Hepatocyte (in vitro differentiated cells): ENCODE measurements at regions not wholly inside any gene's neighbourhood (a gene's known extent, or its start where the extent isn't known, plus 50 kb on each side); places are given as distances from the start of the nearest gene placed in this dataset.

Experiments used
- DNase-seq: peaks from one replicate; pipeline ENCODE4 v3.0.0-alpha.2; 2016; ENCODE audit warnings: low spot score
- H2AFZ ChIP-seq: fragments of 200-600 bp; sonication (generic); 2 replicates; pipeline ENCODE4 v1.6.0; 2016; ENCODE audit warnings: antibody characterized with exemption, mild to moderate bottlenecking
- H3K27ac ChIP-seq: fragments of 200-600 bp; sonication (generic); 2 replicates; pipeline ENCODE4 v1.5.1; 2016; ENCODE audit warnings: mild to moderate bottlenecking
- H3K27me3 ChIP-seq: fragments of 200-600 bp; sonication (generic); 2 replicates; pipeline ENCODE4 v1.6.1; 2016
- H3K36me3 ChIP-seq: fragments of 200-600 bp; sonication (generic); replicated peaks from 2 replicates; pipeline ENCODE4 v1.5.1; 2016; ENCODE audit warnings: low read depth; ENCODE audit not compliant: insufficient read depth
- H3K4me1 ChIP-seq: fragments of 200-600 bp; sonication (generic); 2 replicates; pipeline ENCODE4 v1.5.1; 2016; ENCODE audit warnings: mild to moderate bottlenecking, moderate library complexity; ENCODE audit not compliant: insufficient read depth
- H3K4me2 ChIP-seq: fragments of 200-600 bp; sonication (generic); 2 replicates; pipeline ENCODE4 v1.6.0; 2016
- H3K4me3 ChIP-seq: fragments of 200-600 bp; sonication (generic); 2 replicates; pipeline ENCODE4 v1.5.1; 2016; ENCODE audit warnings: mild to moderate bottlenecking
- H3K79me2 ChIP-seq: fragments of 200-600 bp; sonication (generic); 2 replicates; pipeline ENCODE4 v1.6.0; 2017; ENCODE audit warnings: mild to moderate bottlenecking
- H3K9me2 ChIP-seq: fragments of 200-600 bp; sonication (generic); replicated peaks from 2 replicates; pipeline ENCODE4 v1.6.0; 2017; ENCODE audit warnings: mild to moderate bottlenecking; ENCODE audit not compliant: insufficient read depth
- H3K9me3 ChIP-seq: fragments of 200-600 bp; sonication (generic); 2 replicates; pipeline ENCODE4 v1.5.1; 2016; ENCODE audit warnings: low read depth, mild to moderate bottlenecking
- H4K20me1 ChIP-seq: fragments of 200-600 bp; sonication (generic); 2 replicates; pipeline ENCODE4 v1.6.0; 2016; ENCODE audit warnings: mild to moderate bottlenecking; ENCODE audit not compliant: insufficient read depth, poor library complexity, severe bottlenecking
- CTCF ChIP-seq: fragments of 200-600 bp; sonication (generic); IDR thresholded peaks from 2 replicates; pipeline ENCODE4 v1.5.1; 2016; ENCODE audit warnings: antibody characterized with exemption, mild to moderate bottlenecking; ENCODE audit not compliant: poor library complexity
- EZH2 ChIP-seq: fragments of 200-600 bp; sonication (generic); IDR thresholded peaks from 2 replicates; pipeline ENCODE4 v1.6.1; 2016; ENCODE audit warnings: antibody characterized with exemption, mild to moderate bottlenecking, borderline replicate concordance
- EZH2phosphoT487 ChIP-seq: fragments of 200-600 bp; sonication (generic); IDR thresholded peaks from one replicate; pipeline ENCODE4 v1.6.1; 2018; ENCODE audit warnings: antibody characterized with exemption, mild to moderate bottlenecking, low read depth, moderate library complexity; ENCODE audit not compliant: unreplicated experiment, severe bottlenecking
- WGBS: methylation state at CpG from one replicate; pipeline ENCODE4 v1.1.6; 2016; ENCODE audit warnings: low lambda C conversion rate; ENCODE audit errors: missing lambda C conversion rate; 5-methylcytosine and 5-hydroxymethylcytosine counted together

DNA sequence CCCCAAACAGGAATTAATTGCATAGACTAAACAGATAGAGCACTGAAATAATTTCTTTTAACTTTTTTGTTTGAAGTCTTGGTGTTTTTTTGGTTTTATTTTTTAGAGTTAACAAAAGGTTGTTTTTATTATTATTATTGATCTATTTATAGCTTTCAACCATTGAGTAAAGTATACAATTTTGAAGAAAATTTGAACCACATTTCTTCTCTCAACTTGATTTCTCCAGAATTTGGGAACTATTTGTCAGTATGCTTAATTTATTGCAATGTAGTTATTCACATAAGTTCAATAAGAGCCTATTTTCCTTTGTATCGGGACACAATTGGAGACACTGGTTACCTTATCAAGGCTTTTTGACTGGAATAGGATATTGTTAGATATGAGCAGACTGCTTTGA lies 1045.6 kb upstream of the PCDH9 start:
- H3K9me3 ChIP-seq, result no peaks in the 10 kb centered on the region
- H3K4me2 ChIP-seq, result no peak overlapping the region
- no peaks in the 10 kb centered on the region for H3K9me2 ChIP-seq
- H3K27me3 ChIP-seq, result no peaks in the 10 kb centered on the region
- no peaks in the 10 kb centered on the region for H3K79me2 ChIP-seq
- 97% methylated on average over 1 of the region's 1 CpG for WGBS
- H3K4me1 ChIP-seq, result no peaks in the 10 kb centered on the region
- no peak for DNase-seq
- TF ChIP-seq EZH2 (no peak), CTCF (no peak), EZH2phosphoT487 (no peak)
- no peaks in the 10 kb centered on the region for H4K20me1 ChIP-seq
- H3K36me3 ChIP-seq, result no peaks in the 10 kb centered on the region
- no peak overlapping the region for H3K4me3 ChIP-seq
- H3K27ac ChIP-seq, result no peak overlapping the region
- H2AFZ ChIP-seq, result no peak overlapping the region

GRCh38 chr13:68272652-68273051 lies 1042.5 kb upstream of the PCDH9 start:
- no peaks in the 10 kb centered on the region for H3K4me1 ChIP-seq
- no peaks in the 10 kb centered on the region for H4K20me1 ChIP-seq
- H3K9me3 ChIP-seq, result no peaks in the 10 kb centered on the region
- no peak overlapping the region for H3K4me3 ChIP-seq
- H3K36me3 ChIP-seq, result no peaks in the 10 kb centered on the region
- H3K79me2 ChIP-seq, result no peaks in the 10 kb centered on the region
- no peak overlapping the region for H3K4me2 ChIP-seq
- no peaks in the 10 kb centered on the region for H3K27me3 ChIP-seq
- WGBS, result 94% methylated on average over 14 of the region's 14 CpGs
- no peak overlapping the region for H2AFZ ChIP-seq
- no peak overlapping the region for H3K27ac ChIP-seq
- TF ChIP-seq EZH2phosphoT487 (no peak), CTCF (no peak), EZH2 (no peak)
- no peak for DNase-seq
- no peaks in the 10 kb centered on the region for H3K9me2 ChIP-seq

- H3K27ac ChIP-seq, result no peak overlapping the region
- no peaks in the 10 kb centered on the region for H3K9me3 ChIP-seq
- no peaks in the 10 kb centered on the region for H4K20me1 ChIP-seq
- H3K36me3 ChIP-seq, result no peaks in the 10 kb centered on the region
- H3K4me2 ChIP-seq, result no peak overlapping the region
- H3K79me2 ChIP-seq, result no peaks in the 10 kb centered on the region
- no peaks in the 10 kb centered on the region for H3K27me3 ChIP-seq
- 84% methylated on average over 2 of the region's 2 CpGs for WGBS
- H3K9me2 ChIP-seq, result no peaks in the 10 kb centered on the region
- DNase-seq, result no peak
- TF ChIP-seq CTCF (no peak), EZH2phosphoT487 (no peak), EZH2 (no peak)
- H2AFZ ChIP-seq, result no peak overlapping the region
- no peak overlapping the region for H3K4me3 ChIP-seq
- no peaks in the 10 kb centered on the region for H3K4me1 ChIP-seq
These were observed 1034.6 kb upstream of the PCDH9 start for GRCh38 chr13:68264692-68265091.

DNA sequence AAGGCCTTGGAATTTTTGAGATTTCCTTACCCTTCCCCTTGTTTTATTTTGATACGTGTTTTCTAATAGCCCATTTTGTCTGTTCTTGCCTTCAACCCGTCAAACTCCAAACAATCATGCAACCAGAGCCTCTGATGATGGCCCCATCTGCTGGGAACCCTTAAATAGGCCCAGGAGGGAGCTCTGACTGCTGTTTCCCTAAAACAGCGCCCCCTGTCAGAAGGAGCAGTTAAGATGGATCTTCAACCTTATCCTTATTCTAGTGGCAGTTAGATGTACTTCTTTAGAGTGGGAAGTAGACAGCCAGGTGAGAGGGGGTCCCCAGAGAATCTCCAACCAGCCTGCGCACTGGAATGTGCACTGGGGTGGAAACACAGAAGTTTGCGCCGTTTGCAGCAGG lies 1031.0 kb upstream of the PCDH9 start:
- no peaks in the 10 kb centered on the region for H3K4me1 ChIP-seq
- no peaks in the 10 kb centered on the region for H4K20me1 ChIP-seq
- 87% methylated on average over 6 of the region's 6 CpGs for WGBS
- no peaks in the 10 kb centered on the region for H3K27me3 ChIP-seq
- no peaks in the 10 kb centered on the region for H3K36me3 ChIP-seq
- no peak overlapping the region for H3K4me3 ChIP-seq
- H2AFZ ChIP-seq, result no peak overlapping the region
- no peaks in the 10 kb centered on the region for H3K9me2 ChIP-seq
- H3K27ac ChIP-seq, result no peak overlapping the region
- H3K79me2 ChIP-seq, result no peaks in the 10 kb centered on the region
- no peaks in the 10 kb centered on the region for H3K9me3 ChIP-seq
- no peak for DNase-seq
- no peak overlapping the region for H3K4me2 ChIP-seq
- TF ChIP-seq EZH2phosphoT487 (no peak), EZH2 (no peak), CTCF (no peak)
